ENCODE measurements at regions not wholly inside any gene's neighbourhood (a gene's known extent, or its start where the extent isn't known, plus 50 kb on each side); places are given as distances from the start of the nearest gene placed in this dataset.

- no peaks in the 10 kb centered on the region for H3K4me1 ChIP-seq (ENCODE audit: control insufficient read depth, extremely low read depth, insufficient read depth, low read length)
- no peaks in the 10 kb centered on the region for H4K20me1 ChIP-seq (ENCODE audit: control insufficient read depth, extremely low read depth, insufficient read depth, low read length)
- no peak overlapping the region for H3K9ac ChIP-seq (ENCODE audit: control insufficient read depth, extremely low read depth, insufficient read depth, low read length)
- no peak for TF ChIP-seq EZH2 (IDR thresholded peaks at IDR 0.05; ENCODE audit: low read length)
- no peak for TF ChIP-seq CTCF (optimal IDR thresholded peaks at IDR 0.05 in 1 of 3, IDR thresholded peaks at IDR 0.05 in 1 of 3, conservative IDR thresholded peaks at IDR 0.05 in 1 of 3; ENCODE audit: extremely low read depth in 1 of 3, insufficient read depth in 2 of 3, low read length in 3 of 3)
- no peaks in the 10 kb centered on the region for H3K27me3 ChIP-seq (ENCODE audit: control insufficient read depth, extremely low read depth, insufficient read depth, low read length)
- H3K9me3 ChIP-seq (ENCODE audit: control insufficient read depth, low read depth, low read length), result no peaks in the 10 kb centered on the region
- dilution Hi-C loops (cut with MboI; ENCODE audit: extremely low pct_ligation_motif_present, low sequenced_read_pairs), result no loop called here
- FAIRE-seq, result no peak
- no peaks in the 10 kb centered on the region for H3K36me3 ChIP-seq (ENCODE audit: control insufficient read depth in 2 of 2, extremely low read depth in 1 of 2, insufficient read depth in 2 of 2, low read length in 2 of 2)
- H3K79me2 ChIP-seq (ENCODE audit: control insufficient read depth, insufficient read depth, low read length), result no peaks in the 10 kb centered on the region
- no peak overlapping the region for H3K4me3 ChIP-seq (ENCODE audit: control insufficient read depth in 2 of 3, extremely low read depth in 1 of 3, insufficient read depth in 2 of 3, low read depth in 1 of 3, low read length in 3 of 3)
- H3K4me2 ChIP-seq (ENCODE audit: control insufficient read depth, extremely low read depth, insufficient read depth, low read depth, low read length), result no peak overlapping the region
- no peak overlapping the region for H3K27ac ChIP-seq (ENCODE audit: control insufficient read depth, insufficient read depth, low read length)
- no peak overlapping the region for H2AFZ ChIP-seq (ENCODE audit: control insufficient read depth, low read length)
- no peaks in the 10 kb centered on the region for H3K9me1 ChIP-seq (ENCODE audit: control insufficient read depth, extremely low read depth, insufficient read depth, low read length)
- DNase-seq (ENCODE audit: low read depth, low spot score), result no peak
Observed at GRCh38 chr1:232464325-232464724, 165.6 kb downstream of the SIPA1L2 start.

GRCh38 chr1:232463225-232463624 lies 166.7 kb downstream of the SIPA1L2 start:
- Histone ChIP-seq H3K4me1 (ENCODE audit: control insufficient read depth, extremely low read depth, insufficient read depth, low read length) (no peaks in the 10 kb centered on the region), H3K9ac (ENCODE audit: control insufficient read depth, extremely low read depth, insufficient read depth, low read length) (no peak overlapping the region), H4K20me1 (ENCODE audit: control insufficient read depth, extremely low read depth, insufficient read depth, low read length) (no peaks in the 10 kb centered on the region), H3K9me3 (ENCODE audit: control insufficient read depth, low read depth, low read length) (no peaks in the 10 kb centered on the region), H3K79me2 (ENCODE audit: control insufficient read depth, insufficient read depth, low read length) (no peaks in the 10 kb centered on the region), H3K36me3 (ENCODE audit: control insufficient read depth in 2 of 2, extremely low read depth in 1 of 2, insufficient read depth in 2 of 2, low read length in 2 of 2) (no peaks in the 10 kb centered on the region), H2AFZ (ENCODE audit: control insufficient read depth, low read length) (no peak overlapping the region), H3K4me3 (ENCODE audit: control insufficient read depth in 2 of 3, extremely low read depth in 1 of 3, insufficient read depth in 2 of 3, low read depth in 1 of 3, low read length in 3 of 3) (no peak overlapping the region), H3K4me2 (ENCODE audit: control insufficient read depth, extremely low read depth, insufficient read depth, low read depth, low read length) (no peak overlapping the region), H3K27ac (ENCODE audit: control insufficient read depth, insufficient read depth, low read length) (no peak overlapping the region), H3K9me1 (ENCODE audit: control insufficient read depth, extremely low read depth, insufficient read depth, low read length) (no peaks in the 10 kb centered on the region), H3K27me3 (ENCODE audit: control insufficient read depth, extremely low read depth, insufficient read depth, low read length) (no peaks in the 10 kb centered on the region)
- TF ChIP-seq EZH2 (IDR thresholded peaks at IDR 0.05; ENCODE audit: low read length) (no peak), CTCF (optimal IDR thresholded peaks at IDR 0.05 in 1 of 3, IDR thresholded peaks at IDR 0.05 in 1 of 3, conservative IDR thresholded peaks at IDR 0.05 in 1 of 3; ENCODE audit: extremely low read depth in 1 of 3, insufficient read depth in 2 of 3, low read length in 3 of 3) (no peak)
- FAIRE-seq (no peak), DNase-seq (ENCODE audit: low read depth, low spot score) (no peak)
- dilution Hi-C loops (cut with MboI; ENCODE audit: extremely low pct_ligation_motif_present, low sequenced_read_pairs), result no loop called here

All from keratinocyte (primary cell).